ENCODE measurements at regions not wholly inside any gene's neighbourhood (a gene's known extent, or its start where the extent isn't known, plus 50 kb on each side); places are given as distances from the start of the nearest gene placed in this dataset.

DNA sequence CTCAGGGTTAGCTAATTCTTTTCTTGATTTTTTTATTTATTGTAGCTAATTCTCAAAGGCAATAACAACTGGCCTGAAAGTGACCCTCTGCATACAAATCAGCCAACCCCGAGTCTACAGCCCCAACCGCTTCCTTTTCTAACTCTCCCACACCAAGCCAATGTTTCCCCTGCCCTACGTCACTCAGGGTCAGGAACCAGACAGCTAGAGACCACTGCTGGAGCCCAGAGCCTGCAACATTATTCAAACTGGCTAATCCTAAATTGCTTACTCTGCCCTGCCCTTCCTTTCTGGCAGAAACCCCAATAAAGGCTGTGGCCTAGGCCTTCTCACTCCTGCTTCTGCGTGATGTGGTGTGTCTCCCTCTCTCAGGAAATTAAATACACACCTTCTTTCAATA lies 320.7 kb downstream of the CBLN4 start:
- TF ChIP-seq EED (IDR thresholded peaks at IDR 0.05; ENCODE audit: low read depth) (no peak), WRNIP1 (IDR thresholded peaks at IDR 0.05; ENCODE audit: borderline replicate concordance, low read depth, low read length) (no peak)
- TF ChIP-seq, protein P1, sequence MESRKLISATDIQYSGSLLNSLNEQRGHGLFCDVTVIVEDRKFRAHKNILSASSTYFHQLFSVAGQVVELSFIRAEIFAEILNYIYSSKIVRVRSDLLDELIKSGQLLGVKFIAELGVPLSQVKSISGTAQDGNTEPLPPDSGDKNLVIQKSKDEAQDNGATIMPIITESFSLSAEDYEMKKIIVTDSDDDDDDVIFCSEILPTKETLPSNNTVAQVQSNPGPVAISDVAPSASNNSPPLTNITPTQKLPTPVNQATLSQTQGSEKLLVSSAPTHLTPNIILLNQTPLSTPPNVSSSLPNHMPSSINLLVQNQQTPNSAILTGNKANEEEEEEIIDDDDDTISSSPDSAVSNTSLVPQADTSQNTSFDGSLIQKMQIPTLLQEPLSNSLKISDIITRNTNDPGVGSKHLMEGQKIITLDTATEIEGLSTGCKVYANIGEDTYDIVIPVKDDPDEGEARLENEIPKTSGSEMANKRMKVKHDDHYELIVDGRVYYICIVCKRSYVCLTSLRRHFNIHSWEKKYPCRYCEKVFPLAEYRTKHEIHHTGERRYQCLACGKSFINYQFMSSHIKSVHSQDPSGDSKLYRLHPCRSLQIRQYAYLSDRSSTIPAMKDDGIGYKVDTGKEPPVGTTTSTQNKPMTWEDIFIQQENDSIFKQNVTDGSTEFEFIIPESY (IDR thresholded peaks at IDR 0.05): no peak
- TF ChIP-seq, protein P2, sequence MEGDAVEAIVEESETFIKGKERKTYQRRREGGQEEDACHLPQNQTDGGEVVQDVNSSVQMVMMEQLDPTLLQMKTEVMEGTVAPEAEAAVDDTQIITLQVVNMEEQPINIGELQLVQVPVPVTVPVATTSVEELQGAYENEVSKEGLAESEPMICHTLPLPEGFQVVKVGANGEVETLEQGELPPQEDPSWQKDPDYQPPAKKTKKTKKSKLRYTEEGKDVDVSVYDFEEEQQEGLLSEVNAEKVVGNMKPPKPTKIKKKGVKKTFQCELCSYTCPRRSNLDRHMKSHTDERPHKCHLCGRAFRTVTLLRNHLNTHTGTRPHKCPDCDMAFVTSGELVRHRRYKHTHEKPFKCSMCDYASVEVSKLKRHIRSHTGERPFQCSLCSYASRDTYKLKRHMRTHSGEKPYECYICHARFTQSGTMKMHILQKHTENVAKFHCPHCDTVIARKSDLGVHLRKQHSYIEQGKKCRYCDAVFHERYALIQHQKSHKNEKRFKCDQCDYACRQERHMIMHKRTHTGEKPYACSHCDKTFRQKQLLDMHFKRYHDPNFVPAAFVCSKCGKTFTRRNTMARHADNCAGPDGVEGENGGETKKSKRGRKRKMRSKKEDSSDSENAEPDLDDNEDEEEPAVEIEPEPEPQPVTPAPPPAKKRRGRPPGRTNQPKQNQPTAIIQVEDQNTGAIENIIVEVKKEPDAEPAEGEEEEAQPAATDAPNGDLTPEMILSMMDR (IDR thresholded peaks at IDR 0.05 in 2 of 3, conservative IDR thresholded peaks at IDR 0.05 in 1 of 3; ENCODE audit: control insufficient read depth in 2 of 3, extremely low read depth in 1 of 3, insufficient read depth in 1 of 3, low read depth in 3 of 3, low read length in 3 of 3): no peak

Measured in GM12878 (cell line).